A673 (cell line): ENCODE measurements at regions not wholly inside any gene's neighbourhood (a gene's known extent, or its start where the extent isn't known, plus 50 kb on each side); places are given as distances from the start of the nearest gene placed in this dataset.

ENCODE experiments used
- BruUV-seq: library from RNA; stranded (reverse); fragments of 400-500 nt; replicated peaks from 2 replicates; lab custom pipeline; 2021; lab: Mats Ljungman, UMichigan
- CTCF ChIA-PET: fragments of 300-600 bp; sonication (Branson Sonifier 250); formaldehyde crosslinking; loops from one replicate; lab custom pipeline; 2022; ENCODE audit warnings: antibody characterized with exemption; lab: Charles Lee
- POLR2A ChIA-PET: fragments of 300-600 bp; sonication (Branson Sonifier 250); formaldehyde crosslinking; loops from one replicate; lab custom pipeline; 2022; ENCODE audit warnings: antibody characterized with exemption; ENCODE audit not compliant: low non-redundant PET; lab: Charles Lee
- DNase-seq: peaks from one replicate; pipeline ENCODE4 v3.0.0-alpha.2; 2015; ENCODE audit warnings: low spot score
- H3K27ac ChIP-seq: fragments of 200-600 bp; sonication (generic); 2 replicates; pipeline ENCODE4 v1.5.1; 2016; ENCODE audit warnings: mixed run types, low read depth, mild to moderate bottlenecking, mixed read lengths, antibody characterized with exemption, low read length; ENCODE audit not compliant: poor library complexity, severe bottlenecking
- H3K27me3 ChIP-seq: fragments of 200-600 bp; sonication (generic); replicated peaks from 2 replicates; pipeline ENCODE4 v1.6.1; 2017; ENCODE audit warnings: mixed run types, low read depth, mild to moderate bottlenecking, mixed read lengths, antibody characterized with exemption, low read length; ENCODE audit not compliant: insufficient read depth, poor library complexity
- H3K36me3 ChIP-seq: fragments of 200-600 bp; sonication (generic); 2 replicates; pipeline ENCODE4 v1.6.1; 2016; ENCODE audit warnings: mixed run types, mild to moderate bottlenecking, mixed read lengths, antibody characterized with exemption, low read length; ENCODE audit not compliant: insufficient read depth, poor library complexity, severe bottlenecking
- H3K4me1 ChIP-seq: fragments of 200-600 bp; sonication (generic); 2 replicates; pipeline ENCODE4 v1.6.1; 2017; ENCODE audit warnings: mixed run types, mild to moderate bottlenecking, mixed read lengths, antibody characterized with exemption, low read length; ENCODE audit not compliant: insufficient read depth, poor library complexity, severe bottlenecking
- H3K4me3 ChIP-seq: fragments of 200-600 bp; sonication (generic); 2 replicates; pipeline ENCODE4 v1.5.1; 2016; ENCODE audit warnings: low read depth, mixed run types, mild to moderate bottlenecking, mixed read lengths, low read length; ENCODE audit not compliant: poor library complexity, severe bottlenecking
- H3K9me3 ChIP-seq: fragments of 200-600 bp; sonication (generic); 2 replicates; pipeline ENCODE4 v1.6.1; 2016; ENCODE audit warnings: mixed run types, low read depth, mild to moderate bottlenecking, mixed read lengths, antibody characterized with exemption, low read length; ENCODE audit not compliant: poor library complexity, severe bottlenecking
- CTCF ChIP-seq: fragments of 300-800, 200-600 bp; sonication (generic); conservative IDR thresholded peaks from 2 replicates; pipeline ENCODE4 v1.5.1; 2017; ENCODE audit warnings: low read depth, mild to moderate bottlenecking, antibody characterized with exemption, low read length, moderate library complexity, mixed read lengths
- EZH2 ChIP-seq: fragments of 200-600 bp; sonication (generic); IDR thresholded peaks from 2 replicates; pipeline ENCODE4 v1.6.1; 2017; ENCODE audit warnings: borderline replicate concordance, low read depth, mild to moderate bottlenecking, mixed read lengths, antibody characterized with exemption, low read length; ENCODE audit not compliant: poor library complexity, severe bottlenecking
- intact Hi-C: fragments of 100-400 bp; cut with micrococcal nuclease; formaldehyde crosslinking; loops from one replicate; pipeline ENCODE4 v1.10.0; 2022; ENCODE audit not compliant: unreplicated experiment

- Histone ChIP-seq H3K36me3 (no peaks in the 10 kb centered on the region), H3K4me3 (no peak overlapping the region), H3K4me1 (no peaks in the 10 kb centered on the region), H3K27me3 (no peaks in the 10 kb centered on the region), H3K9me3 (no peaks in the 10 kb centered on the region), H3K27ac (no peak overlapping the region)
- intact Hi-C loops, result no loop called here
- no peak for DNase-seq
- no TSS peak for BruUV-seq
- ChIA-PET POLR2A (no interaction called here), CTCF (no interaction called here)
- TF ChIP-seq EZH2 (no peak), CTCF (no peak)
Measured at GRCh38 chr2:85959185-85959584, 70.4 kb upstream of the ST3GAL5 start.

GRCh38 chr2:85958731-85959130 is 69.9 kb upstream of the ST3GAL5 start:
- no TSS peak for BruUV-seq
- Histone ChIP-seq H3K4me3 (no peak overlapping the region), H3K36me3 (no peaks in the 10 kb centered on the region), H3K9me3 (no peaks in the 10 kb centered on the region), H3K27ac (no peak overlapping the region), H3K4me1 (no peaks in the 10 kb centered on the region), H3K27me3 (no peaks in the 10 kb centered on the region)
- intact Hi-C loops, result no loop called here
- ChIA-PET POLR2A (no interaction called here), CTCF (no interaction called here)
- DNase-seq, result no peak
- TF ChIP-seq CTCF (no peak), EZH2 (no peak)

- Histone ChIP-seq H3K4me3 (no peak overlapping the region), H3K36me3 (no peaks in the 10 kb centered on the region), H3K4me1 (no peaks in the 10 kb centered on the region), H3K27me3 (no peaks in the 10 kb centered on the region), H3K9me3 (no peaks in the 10 kb centered on the region), H3K27ac (no peak overlapping the region)
- POLR2A ChIA-PET, result no interaction called here
- no peak for DNase-seq
- TF ChIP-seq EZH2, result no peak
- no peak for TF ChIP-seq CTCF
- no TSS peak for BruUV-seq
- intact Hi-C loops, result no loop called here
- CTCF ChIA-PET, result no interaction called here
Measured at GRCh38 chr2:85957256-85957655, 68.5 kb upstream of the ST3GAL5 start.
